NCI-H1105 (cell line): ENCODE measurements at regions not wholly inside any gene's neighbourhood (a gene's known extent, or its start where the extent isn't known, plus 50 kb on each side); places are given as distances from the start of the nearest gene placed in this dataset.

Experiments used
- DNase-seq: peaks from one replicate; lab custom pipeline; 2025; lab: John Stamatoyannopoulos, UW

GRCh38 chr5:105696440-105696839 is 1974.3 kb downstream of the EFNA5 start:
- DNase-seq = no peak

DNA sequence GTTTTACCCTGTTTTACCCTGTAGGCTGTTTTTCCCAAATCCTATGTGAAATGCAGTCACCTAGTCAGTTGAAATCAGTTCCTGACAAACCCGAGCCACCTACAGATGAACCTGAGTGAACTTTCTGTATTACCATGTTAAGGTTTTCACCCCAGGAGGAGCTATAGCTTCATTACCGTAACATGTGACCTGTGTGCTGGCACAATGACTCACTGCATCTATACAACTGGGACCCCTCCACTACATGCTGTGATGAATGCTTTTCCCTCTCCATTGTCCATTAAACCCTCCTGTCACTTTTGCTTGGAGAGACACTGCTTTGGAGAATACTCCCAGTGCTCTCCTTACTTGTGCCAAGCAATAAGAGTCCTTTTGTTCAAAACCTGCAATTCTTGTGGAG is 1974.8 kb downstream of the EFNA5 start:
- no peak for DNase-seq

- DNase-seq = no peak
Measured at GRCh38 chr5:105689596-105689995, 1981.1 kb downstream of the EFNA5 start.

- DNase-seq = no peak
Measured at GRCh38 chr5:105688227-105688792, 1982.4 kb downstream of the EFNA5 start.

DNA sequence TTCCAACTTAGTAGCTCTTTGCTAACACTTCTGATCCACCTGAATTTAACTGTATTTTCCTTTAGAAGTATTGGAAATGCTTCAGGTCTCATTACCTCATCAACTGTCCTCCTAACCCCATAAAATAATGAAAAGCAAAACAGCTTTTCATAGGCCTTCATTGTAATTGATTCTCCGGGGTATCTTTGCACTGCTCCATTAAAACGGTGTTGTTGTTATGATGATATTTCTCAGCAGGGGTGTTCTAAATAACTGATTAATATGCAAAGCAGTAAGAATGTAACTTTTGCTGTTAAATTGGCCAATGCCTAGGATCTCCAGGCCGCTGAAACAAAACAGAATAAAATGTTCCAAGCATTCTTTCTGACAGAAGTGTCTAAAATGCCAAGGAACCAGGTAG is 1983.2 kb downstream of the EFNA5 start:
- no peak for DNase-seq

DNA sequence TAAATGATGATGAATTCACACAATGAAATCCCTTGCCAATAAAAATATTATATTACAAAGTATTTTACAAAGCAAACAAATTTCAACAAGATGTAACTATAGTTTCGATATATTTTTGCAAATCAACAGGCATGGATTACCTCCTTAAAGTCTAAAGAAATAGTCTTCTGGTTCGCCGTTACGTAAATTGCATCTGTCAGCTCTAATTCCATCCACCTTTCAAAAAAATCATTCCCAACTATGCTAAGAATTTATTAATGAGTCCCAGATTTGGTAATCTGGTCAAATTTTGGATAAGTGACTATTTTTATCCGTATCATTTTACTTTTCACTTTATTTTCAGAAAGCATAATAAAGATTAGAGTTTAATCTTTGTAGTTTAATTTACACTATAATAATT is 1984.9 kb downstream of the EFNA5 start:
- DNase-seq = no peak

- no peak for DNase-seq
Measured at GRCh38 chr5:105684799-105685198, 1985.9 kb downstream of the EFNA5 start.

GRCh38 chr5:105680858-105681475 is 1989.8 kb downstream of the EFNA5 start:
- no peak for DNase-seq

GRCh38 chr5:105677291-105677690 is 1993.4 kb downstream of the EFNA5 start:
- DNase-seq = no peak

DNA sequence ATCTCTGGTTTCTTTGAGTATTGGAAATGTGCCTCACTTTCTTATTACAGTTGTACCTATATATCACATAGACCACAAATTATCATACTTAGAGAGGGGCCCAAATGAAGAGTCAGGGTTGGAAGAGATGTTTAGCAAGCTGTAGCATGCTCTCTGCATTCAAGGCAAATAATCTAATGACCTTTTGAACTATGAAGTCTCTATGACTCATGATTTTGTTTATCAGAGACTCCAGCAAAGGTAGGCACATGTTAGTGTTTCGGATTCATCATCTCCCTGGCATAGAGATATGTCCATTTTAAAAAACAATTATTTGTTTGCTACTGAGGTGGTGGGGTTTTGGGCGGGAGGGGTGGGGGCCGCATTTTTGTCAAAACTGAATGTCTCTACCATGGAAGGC is 2000.1 kb downstream of the EFNA5 start:
- no peak for DNase-seq

DNA sequence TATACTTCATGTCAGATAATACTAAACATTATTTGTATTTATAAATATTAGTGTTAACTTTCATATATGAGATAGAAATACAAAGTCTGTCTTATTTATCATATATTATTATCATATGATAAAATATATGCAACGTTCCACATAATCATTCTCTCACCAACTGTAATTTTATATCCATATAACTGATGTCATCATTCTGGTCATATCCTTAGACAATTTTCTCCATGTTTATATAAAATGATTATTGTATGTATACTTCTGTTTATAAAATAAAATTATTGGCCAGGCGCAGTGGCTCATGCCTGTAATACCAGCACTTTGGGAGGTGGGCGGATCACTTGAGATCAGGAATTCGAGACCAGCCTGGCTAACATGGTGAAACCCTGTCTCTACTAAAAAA is 2007.1 kb downstream of the EFNA5 start:
- no peak for DNase-seq

DNA sequence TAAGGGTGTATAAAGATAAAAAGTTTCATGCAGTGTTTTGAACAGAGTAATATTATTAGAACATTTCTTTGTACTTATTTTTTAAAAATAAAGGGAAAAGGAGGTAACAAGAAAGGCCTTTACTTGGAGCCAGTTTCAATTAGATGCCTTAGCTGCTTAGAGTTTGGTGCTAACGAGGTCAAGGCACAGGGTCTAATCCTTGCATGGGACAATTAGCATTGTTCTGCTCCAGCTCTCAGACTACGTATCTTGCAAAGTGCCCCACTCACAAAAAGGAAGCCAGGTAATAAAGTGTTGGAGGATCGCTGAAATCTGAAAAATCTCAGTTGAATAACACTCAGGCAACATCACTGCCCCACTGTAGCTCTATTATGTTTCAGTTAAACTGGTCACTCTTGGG is 2011.3 kb downstream of the EFNA5 start:
- no peak for DNase-seq

GRCh38 chr5:105640328-105640727 is 2030.4 kb downstream of the EFNA5 start:
- no peak for DNase-seq

DNA sequence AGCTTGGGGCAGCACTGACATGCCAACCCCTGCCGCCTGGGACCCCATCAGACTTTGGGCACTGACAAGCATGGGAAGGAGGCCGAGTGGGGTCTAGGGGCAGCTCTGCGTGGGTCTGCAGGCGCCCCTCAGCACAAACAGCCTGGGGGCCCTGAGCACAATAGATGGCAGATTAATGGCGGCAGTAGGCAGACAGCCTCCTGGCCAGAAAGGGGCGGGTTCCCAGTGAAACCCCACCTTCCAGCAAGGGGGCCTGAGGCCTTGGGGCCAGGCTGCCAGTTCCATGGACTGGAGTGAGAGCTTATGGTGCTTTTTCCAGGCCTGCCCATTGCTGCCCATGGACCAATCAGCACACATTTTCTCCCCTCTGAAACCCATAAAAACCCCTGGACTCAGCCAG is 2031.2 kb downstream of the EFNA5 start:
- no peak for DNase-seq

GRCh38 chr5:105639068-105639467 is 2031.7 kb downstream of the EFNA5 start:
- no peak for DNase-seq

- DNase-seq = no peak
Measured at GRCh38 chr5:105638437-105638836, 2032.3 kb downstream of the EFNA5 start.

DNA sequence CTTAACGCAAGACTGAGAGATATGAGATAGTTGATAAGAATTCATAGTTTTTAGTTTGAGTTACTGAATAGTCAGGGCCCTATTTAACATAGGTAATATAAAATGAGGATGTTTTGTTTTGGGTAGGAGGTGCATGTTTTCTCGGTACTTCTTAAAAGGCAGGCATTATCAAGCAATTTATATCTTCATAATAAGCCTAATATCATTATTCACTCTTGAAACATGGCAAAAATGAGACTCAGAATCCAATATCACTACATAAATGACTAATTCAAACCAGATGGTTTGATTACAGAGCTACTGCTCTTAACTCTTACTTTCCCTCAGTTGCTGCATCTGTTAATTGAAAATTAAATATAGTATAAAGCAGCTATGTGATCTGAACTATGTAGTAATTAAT is 2038.7 kb downstream of the EFNA5 start:
- no peak for DNase-seq

DNA sequence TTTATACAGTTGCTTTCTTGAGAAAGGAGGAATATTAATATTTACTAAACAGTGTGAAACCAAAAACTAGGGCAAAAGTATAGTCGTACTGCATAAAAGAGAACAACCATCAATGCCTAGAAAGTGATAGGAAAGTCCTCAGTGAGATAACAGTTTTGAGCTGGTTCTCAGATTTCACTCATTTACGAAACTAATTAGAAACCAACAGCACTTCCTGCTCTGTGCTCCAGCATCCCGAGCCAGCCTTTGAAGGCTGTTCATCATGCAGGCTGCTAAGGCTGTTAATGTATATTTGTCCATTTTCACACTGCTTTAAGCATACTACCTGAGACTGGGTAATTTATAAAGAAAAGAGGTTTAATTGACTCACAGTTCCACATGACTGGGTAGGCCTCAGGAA is 2039.9 kb downstream of the EFNA5 start:
- DNase-seq = no peak

- no peak for DNase-seq
Measured at GRCh38 chr5:105619725-105620124, 2051.0 kb downstream of the EFNA5 start.

DNA sequence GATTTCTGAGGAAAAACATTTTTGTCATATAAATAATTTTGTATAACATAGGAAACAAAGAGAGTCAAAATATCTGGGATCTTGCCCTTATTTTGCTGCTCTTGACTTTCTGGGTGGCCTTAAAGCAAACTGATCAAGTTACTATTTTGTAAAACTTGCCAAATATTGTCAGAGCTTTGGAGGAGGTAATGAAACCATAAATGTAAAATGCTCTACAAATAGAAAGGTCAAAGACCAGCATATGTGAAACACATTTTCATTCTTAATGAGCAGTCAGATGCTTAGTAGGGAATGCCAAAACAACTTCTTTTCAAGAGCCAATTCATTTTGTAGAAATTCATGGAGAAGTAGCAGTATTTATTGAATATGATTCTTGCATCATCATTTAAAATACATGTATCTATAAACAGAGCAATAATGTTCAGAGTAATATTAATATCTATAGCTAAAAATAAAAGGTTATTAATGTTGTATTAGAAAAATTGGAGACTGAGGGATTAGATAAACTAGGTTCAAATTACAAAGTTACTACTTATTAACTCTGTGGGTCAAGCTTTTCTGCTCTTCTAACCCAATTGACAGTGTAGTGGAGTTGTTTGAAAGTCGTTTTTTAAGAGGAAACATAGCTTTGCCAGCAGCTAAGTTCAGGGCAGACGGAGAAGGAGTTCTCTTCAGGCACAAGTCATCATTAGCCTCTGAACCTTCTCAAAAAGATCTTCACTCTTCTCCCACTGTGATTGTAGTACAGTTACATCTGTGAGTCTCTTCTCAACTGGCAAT is 2053.1 kb downstream of the EFNA5 start:
- no peak for DNase-seq

DNA sequence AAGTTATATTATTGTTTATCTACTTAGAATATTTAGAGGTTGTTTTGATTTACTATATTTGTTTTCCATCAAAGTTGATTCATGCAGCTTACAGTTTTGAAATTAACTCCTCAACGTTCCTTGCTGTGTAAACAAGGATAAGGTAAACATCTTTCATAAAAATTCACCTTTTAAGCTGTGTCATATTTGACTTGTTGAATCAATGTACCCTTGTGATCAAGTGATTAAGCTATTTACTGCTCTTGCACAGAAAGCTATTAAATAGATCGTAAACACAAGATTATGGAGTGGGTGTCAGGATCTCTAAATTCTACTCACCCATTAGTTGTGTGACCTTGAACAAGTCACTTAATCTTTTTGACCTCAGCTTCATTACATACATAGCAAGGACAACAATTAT is 2054.0 kb upstream of the NUDT12 start:
- DNase-seq = peak; percentile 34

GRCh38 chr5:105602406-105602805 is 2039.8 kb upstream of the NUDT12 start:
- DNase-seq = peak; percentile 8

- DNase-seq = no peak
Measured at GRCh38 chr5:105593011-105593760, 2030.6 kb upstream of the NUDT12 start.
